Activated CD4-positive, alpha-beta T cell treated with anti-CD3 and anti-CD28 coated beads, Interleukin-2, Interleukin-6, amounts not matched to agents 100 ng/mL and 50 ng/mL, durations not matched to agents 16 hours and 8 hours (primary cell): ENCODE measurements at regions not wholly inside any gene's neighbourhood (a gene's known extent, or its start where the extent isn't known, plus 50 kb on each side); places are given as distances from the start of the nearest gene placed in this dataset.
"Not testable (repeated sequence)": the region's sequence is repeated elsewhere in the genome, so short reads cannot be mapped to it uniquely, and the experiment has no call there.

ENCODE experiments used
- DNase-seq: peaks from one replicate; pipeline ENCODE4 v3.0.0-alpha.2; 2020

DNA sequence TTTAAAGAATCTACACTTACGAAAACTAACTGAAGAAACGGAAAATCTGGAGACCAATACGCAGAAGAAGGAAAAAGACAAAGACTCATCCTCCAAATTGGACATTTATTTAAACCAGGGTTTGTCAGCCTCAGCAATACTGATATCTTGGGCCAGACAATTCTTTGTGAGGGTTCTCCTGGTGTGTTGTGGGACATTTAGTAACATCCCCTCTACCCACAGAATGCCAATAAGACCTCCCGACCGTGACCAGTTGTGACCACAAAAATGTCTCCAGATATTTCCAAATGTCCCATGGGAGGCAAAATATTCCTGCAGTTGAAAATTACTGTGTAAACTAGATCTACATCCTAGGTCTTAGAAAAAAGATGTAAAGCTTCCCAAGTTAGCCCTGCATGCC, 50.3 kb upstream of the ZSCAN2 start:
- DNase-seq: not testable (repeated sequence)
